ENCODE measurements at regions not wholly inside any gene's neighbourhood (a gene's known extent, or its start where the extent isn't known, plus 50 kb on each side); places are given as distances from the start of the nearest gene placed in this dataset.
"Not testable (repeated sequence)": the region's sequence is repeated elsewhere in the genome, so short reads cannot be mapped to it uniquely, and the experiment has no call there.

- TF ChIP-seq CTCF (conservative IDR thresholded peaks at IDR 0.05) (no peak), ZFX (IDR thresholded peaks at IDR 0.05) (no peak)
- no peak overlapping the region for H3K27ac ChIP-seq
Measured at GRCh38 chr13:80946008-80946802, 605.3 kb upstream of the SPRY2 start.

GRCh38 chr13:80945328-80945727, 604.4 kb upstream of the SPRY2 start:
- H3K27ac ChIP-seq, result no peak overlapping the region
- TF ChIP-seq ZFX (IDR thresholded peaks at IDR 0.05) (no peak), CTCF (conservative IDR thresholded peaks at IDR 0.05) (no peak)

GRCh38 chr13:80939581-80939980, 598.7 kb upstream of the SPRY2 start:
- TF ChIP-seq CTCF (conservative IDR thresholded peaks at IDR 0.05) (no peak), ZFX (IDR thresholded peaks at IDR 0.05) (no peak)
- no peak overlapping the region for H3K27ac ChIP-seq

- H3K27ac ChIP-seq, result no peak overlapping the region
- TF ChIP-seq ZFX (IDR thresholded peaks at IDR 0.05) (no peak), CTCF (conservative IDR thresholded peaks at IDR 0.05) (no peak)
Measured at GRCh38 chr13:80931766-80932165, 590.8 kb upstream of the SPRY2 start.

- no peak overlapping the region for H3K27ac ChIP-seq
- no peak for TF ChIP-seq CTCF (conservative IDR thresholded peaks at IDR 0.05)
- TF ChIP-seq ZFX (IDR thresholded peaks at IDR 0.05), result no peak
Measured at GRCh38 chr13:80931118-80931517, 590.2 kb upstream of the SPRY2 start.

- H3K27ac ChIP-seq, result no peak overlapping the region
- no peak for TF ChIP-seq CTCF (conservative IDR thresholded peaks at IDR 0.05)
- TF ChIP-seq ZFX (IDR thresholded peaks at IDR 0.05), result no peak
Measured at GRCh38 chr13:80928241-80928640, 587.3 kb upstream of the SPRY2 start.

- H3K27ac ChIP-seq, result not testable (repeated sequence)
Measured at GRCh38 chr13:80926024-80926423, 585.1 kb upstream of the SPRY2 start.

- TF ChIP-seq ZFX (IDR thresholded peaks at IDR 0.05), result no peak
- no peak for TF ChIP-seq CTCF (conservative IDR thresholded peaks at IDR 0.05)
- no peak overlapping the region for H3K27ac ChIP-seq
Measured at GRCh38 chr13:80924596-80924995, 583.7 kb upstream of the SPRY2 start.
